ENCODE measurements at regions not wholly inside any gene's neighbourhood (a gene's known extent, or its start where the extent isn't known, plus 50 kb on each side); places are given as distances from the start of the nearest gene placed in this dataset.
A peak's percentile ranks its signal among the peaks of the same experiment; 100 is the strongest.
"Not testable (repeated sequence)": the region's sequence is repeated elsewhere in the genome, so short reads cannot be mapped to it uniquely, and the experiment has no call there.

DNA sequence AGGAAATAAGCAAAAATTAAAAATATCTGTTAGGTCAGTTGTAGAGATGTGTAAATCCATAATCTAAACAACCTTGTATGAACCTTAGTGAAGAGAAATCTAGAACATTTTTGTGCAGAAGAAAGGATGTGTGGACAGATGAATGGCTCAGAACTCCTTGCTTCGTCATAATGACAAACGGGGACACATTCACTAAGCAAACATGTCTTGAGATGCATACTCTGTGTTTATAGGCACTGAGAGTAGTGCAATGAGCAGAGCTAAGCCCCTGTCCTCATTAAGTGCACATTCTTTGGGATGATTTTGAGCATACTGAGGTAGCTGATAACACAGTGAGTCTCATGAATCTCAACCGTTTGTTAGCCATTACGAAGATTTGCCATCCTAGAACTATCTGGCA is 360.6 kb upstream of the ANKRD30A start:
- no peak for DNase-seq

DNA sequence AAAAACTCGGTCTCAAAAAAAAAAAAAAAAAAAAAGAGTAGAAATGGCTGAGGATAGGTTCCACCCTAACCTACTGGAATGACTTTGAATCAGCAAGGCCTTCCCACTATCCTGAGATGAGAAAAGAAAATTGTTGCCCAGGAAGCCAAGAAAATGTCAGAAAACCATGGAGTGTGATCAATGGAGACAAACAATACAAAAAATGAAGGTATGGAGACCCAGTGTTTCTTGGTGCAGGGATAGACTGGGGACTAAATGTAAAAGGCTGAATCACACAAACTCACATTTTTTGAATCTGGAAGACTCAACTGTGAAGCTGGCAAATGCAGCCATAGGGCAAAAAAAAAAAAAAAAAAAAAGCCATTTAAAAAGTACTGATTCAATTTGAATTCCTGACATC is 364.3 kb upstream of the ANKRD30A start:
- DNase-seq, result peak; percentile 55

DNA sequence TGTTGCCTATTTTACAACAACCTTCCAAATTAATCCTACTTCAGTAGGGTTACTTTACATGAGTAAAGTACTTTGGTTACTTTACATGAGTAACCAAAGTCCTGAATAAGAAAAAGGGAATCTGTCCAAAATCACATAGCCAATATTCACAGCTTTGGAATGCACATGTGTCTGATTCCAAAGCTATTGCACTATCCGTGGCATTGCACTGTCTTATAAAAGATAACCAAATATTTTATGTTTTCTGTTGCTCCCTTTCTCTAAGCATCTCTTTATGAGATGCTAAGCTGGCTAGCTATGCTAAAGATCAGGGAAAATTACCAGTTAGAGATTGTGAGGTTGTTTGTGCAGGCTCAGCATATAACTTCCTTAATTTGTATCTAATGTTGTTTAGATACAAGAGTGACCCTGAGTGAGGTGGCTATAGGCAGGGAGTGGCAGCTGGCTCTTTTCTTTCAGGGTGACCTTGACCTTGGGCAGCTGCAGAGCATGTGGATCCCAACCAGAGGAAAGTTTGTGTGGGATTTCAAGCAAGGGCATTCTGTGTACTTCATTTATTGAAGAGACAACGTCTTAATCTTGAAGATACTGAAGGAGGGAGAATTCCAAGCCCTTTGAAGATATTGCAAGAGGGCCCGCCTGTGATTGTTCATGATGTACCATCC is 366.1 kb upstream of the ANKRD30A start:
- DNase-seq, result peak; percentile 95

DNA sequence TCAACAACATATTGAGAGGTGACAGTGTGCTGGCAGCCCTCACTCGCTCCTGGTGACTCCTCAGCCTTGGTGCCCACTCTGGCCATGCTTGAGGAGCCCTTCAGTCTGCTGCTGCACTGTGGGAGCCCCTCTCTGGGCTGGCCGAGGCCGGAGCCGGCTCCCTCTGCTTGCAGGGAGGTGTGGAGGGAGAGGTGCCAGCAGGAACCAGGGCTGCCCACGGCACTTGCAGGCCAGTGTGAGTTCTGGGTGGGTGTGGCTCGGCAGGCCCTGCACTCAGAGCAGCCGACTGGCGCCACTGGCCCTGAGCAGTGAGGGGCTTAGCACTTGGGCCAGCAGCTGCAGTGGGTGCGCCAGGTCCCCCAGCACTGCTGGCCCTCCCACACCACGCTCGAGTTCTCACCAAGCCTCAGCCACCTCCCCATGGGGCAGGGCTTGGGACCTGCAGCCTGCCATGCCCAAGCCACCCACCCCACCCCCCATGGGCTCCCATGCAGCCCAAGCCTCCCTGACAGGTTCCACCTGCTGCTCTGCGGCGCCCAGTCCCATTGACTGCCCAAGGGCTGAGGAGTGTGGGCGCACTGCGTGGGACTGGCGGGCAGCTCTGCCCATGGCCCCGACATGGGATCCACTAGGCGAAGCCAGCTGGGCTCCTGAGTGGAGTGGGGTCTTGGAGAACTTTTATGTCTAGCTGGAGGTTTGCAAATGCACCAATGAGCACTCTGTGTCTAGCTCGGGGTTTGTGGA is 377.1 kb upstream of the ANKRD30A start:
- DNase-seq, result no peak

DNA sequence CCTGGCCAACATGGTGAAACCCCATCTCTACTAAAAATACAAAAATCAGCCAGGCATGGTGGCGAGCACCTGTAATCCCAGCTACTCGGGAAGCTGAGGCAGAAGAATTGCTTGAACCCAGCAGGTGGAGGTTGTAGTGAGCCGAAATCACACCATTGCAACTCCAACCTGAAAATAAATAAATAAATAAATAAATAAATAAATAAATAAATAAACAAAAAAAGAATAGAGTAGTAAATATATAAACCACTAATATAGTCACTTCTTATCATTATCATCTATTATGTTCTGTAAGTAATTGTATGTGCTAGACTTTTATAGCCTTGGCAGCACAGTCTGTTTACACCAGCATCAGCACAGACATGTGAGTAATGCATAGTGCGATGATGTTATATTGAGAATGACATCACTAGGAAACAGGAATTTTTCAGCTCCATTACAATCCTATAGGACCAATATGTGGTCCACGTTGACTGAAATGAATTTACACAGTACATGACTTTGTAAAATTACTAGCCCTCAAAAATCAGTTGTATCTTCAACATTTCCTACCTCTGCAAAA is 385.4 kb upstream of the ANKRD30A start:
- DNase-seq, result no peak

DNA sequence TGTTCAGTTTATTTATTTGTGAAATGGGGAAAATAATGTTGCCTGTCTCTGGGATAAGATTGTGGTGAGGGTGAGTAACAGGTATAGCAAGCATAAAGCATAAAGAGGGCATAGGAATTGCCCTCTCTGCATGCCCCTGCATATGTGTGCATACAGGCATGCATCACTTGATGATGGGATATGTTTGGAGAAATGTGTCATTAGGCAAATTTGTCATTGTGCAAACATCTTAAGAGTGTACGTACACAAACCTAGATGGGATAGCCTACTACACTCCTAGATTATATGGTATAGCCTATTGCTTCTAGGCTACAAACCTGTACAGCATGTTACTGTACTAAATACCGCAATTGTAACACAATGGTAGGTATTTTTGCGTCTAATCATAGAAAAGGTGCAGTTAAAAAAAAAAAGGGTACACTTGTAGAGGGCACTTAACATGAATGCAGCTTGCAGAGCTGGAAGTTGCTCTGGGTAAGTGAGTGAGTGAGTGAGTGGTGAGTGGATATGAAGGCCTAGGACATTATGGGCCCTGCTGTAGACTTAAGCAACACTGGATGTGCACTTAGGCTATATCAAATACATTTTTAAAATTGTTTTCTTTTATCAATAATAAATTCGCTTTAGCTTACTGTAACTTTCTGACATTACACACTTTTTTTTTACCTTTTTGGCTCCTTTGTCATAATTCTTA is 386.5 kb upstream of the ANKRD30A start:
- no peak for DNase-seq

DNA sequence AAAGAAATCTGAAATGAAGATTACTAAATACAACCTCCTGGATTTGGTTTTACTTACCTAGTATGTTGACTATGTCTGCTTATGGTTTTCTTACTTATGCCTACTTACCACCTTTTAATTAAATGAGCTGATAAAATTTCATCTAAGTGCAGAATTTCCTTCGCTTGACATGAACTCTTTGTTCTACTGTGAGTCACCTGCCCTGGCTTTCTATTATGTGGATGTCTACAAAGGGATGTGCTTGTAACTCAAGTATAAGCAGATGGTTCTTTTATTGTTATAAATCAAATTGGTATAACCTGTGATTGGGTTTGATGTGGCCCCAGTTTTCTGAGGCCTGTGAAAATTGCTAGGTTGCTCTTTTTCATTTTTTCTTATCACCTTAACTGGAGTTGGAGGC is 389.1 kb upstream of the ANKRD30A start:
- no peak for DNase-seq

DNA sequence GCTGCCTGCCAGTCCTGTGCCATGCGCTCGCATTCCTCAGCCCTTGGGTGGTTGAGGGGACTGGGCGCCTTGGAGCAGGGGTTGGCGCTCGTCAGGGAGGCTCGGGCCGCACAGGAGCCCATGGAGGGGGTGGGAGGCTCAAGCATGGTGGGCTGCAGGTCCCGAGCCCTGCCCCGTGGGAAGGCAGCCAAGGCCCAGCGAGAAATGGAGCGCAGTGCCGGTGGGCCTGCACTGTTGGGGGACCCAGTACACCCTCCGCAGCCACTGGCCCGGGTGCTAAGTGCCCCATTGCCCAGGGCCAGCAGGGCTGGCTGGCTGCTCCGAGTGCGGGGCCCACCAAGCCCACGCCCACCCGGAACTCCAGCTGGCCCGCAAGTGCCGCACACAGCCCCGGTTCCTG is 390.8 kb upstream of the ANKRD30A start:
- not testable (repeated sequence) for DNase-seq

DNA sequence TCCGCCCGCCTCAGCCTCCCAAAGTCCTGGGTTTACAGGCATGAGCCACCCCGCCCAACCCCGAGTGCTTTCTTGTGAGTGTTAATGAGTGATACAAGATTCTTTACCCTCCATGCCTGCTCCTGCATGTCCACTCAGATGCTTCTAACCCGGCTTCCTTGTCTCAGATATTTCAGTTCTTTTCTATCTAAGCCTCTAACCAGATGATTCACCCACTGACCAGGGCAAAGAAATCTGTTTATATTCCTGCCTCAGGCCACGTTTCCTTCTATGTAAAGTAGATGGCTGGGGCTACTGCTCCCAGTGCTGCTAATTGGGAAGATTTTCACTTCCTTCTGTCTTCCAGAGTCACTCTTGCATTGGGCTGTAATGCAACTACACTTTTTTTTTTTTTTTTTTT is 395.1 kb upstream of the ANKRD30A start:
- DNase-seq, result no peak

DNA sequence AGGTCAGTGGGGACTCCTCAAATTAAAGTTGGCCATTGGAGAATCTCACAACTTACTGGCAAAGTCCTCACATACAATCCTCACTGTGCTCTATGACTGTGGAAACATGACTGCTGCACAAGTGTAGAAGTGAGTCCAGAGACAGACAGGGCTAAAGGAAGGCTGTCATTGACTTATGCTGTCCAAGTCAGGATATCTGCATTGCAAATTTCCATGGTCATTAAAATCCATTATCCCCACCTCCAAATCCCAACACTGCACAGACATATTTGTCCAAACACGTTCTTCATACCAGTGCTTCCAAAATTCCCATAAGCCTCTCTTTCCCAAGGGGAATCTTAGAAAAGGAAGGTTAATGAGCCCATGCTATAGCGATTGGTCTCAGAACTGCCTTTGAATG is 396.8 kb upstream of the ANKRD30A start:
- no peak for DNase-seq

DNA sequence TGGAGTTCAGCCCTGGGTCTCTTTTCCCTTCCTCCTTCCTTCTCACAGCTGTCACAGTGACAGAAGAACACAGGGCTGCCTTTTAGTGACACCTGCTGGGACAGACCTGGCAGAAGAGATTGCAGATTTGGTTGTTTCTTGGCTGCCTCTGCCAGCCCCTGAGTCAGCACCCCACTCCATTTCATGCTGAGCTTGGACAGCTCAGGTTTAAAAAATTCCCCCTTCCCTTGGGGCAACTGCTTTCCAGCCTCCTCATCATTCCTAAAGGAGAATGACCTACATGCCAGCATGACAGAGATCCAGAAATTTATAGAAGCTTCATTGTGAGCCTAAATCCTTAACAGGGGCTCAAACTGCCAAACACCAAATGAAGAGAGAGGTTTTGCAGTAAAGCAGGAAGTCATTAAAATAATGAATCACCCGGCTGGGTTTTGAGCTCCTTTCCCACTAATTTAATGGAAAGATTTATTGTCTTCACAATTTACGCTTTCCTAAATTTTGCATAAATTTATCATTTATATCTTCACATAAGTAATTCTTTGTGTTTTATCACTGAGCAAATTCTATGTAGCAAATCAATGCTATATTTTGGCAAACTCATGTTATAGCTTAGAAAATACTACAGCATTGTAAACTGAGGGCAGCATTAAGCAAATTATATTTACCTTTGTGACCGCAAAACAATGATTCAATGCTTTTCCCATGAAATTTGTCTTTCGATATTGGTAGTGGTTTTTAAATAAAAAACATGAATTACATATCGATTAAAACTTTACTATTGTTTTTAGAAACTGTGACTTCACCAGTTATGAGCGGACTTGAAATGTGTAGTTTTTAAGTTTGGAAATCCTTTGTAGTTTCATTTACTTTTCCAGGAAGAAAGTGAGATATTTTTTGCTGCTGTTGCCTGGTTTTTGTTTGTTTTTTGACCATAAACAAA is 399.5 kb upstream of the ANKRD30A start:
- peak; percentile 96 for DNase-seq

DNA sequence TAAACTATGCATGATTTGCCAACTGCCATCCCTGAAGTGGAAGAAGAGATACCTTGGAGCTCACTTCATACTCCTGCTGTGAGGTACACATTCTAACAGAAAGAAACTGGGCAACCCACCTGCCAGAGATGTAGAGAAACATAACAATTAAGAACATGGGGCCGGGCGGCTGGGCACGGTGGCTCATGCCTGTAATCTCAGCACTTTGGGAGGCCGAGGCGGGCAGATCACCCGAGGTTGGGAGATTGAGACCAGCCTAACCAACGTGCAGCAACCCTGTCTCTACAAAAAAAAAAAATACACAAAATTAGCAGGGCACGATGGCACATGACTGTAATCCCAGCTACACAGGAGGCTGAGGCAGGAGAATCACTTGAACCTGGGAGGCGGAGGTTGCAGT is 402.6 kb upstream of the ANKRD30A start:
- DNase-seq, result no peak

DNA sequence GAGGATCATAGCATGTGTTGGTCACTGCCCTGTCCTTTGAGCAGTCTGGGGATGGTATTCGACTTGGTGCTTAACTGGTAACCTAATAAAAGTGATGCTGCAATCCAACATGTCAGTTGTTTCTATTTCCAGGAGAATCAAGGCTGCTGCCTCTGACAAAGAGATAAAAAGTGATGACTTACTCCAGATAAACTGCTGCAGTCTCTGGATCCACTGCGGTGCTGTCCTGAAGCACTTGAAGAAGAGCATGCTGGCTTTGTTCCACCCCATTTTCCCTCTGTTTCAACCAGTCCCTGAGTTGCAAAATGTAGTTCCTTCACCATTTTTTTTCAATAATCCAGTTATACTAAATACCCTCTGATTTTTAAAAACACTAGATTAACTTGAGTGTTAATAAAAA is 403.5 kb upstream of the ANKRD30A start:
- no peak for DNase-seq

DNA sequence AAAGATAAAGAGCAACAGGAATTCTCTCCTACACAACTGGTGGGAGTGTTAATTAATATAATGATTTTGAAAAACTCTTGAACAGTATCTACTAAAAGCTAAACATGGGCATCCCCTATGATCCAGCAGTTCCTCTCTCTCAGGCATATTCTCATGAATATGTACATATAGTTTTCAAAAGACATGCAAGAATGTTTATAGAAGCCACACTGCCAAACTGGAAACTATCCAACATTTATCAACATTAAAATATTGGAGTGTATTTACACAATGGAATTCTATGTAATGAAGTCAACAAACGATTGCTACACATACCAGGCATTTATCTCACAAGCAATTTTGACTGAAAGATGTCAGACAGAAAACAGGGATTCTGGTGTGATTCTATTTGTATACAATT is 404.5 kb upstream of the ANKRD30A start:
- DNase-seq, result no peak

DNA sequence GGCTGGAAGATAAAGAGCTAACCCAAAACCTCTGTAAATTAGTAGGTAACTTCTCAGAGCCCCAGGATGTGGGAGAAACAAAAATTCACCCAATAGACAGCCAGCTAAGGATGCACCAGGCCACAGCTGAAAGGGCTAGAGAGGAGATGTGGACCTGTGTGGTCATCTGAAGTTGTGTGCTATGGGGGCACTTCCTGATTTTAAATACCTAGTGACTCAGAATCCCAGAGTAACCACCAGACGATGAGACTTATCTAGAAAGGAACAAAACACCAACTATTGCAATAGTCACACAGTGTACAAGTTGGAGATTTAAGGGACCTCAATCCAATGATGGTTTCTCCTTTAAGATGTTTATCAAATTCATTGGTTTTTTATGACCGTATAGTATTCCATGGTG is 408.3 kb upstream of the ANKRD30A start:
- no peak for DNase-seq

DNA sequence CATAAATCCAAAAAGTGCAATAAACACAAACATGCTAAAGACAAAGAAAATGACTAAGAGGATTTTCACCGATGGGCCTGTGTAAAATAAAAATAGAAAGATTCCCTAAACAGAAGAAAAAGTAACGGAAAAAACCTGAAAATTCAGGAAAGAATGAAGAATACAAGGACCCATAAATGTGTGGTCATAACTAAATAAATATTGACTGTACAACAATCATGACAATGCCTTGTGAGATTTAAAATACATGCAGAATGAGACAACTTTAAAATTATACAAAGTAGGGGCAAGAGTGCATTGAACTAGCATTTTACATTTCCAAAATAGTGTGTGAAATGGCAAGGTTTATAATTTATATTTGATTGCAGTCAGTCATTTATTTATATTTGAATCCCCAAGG is 409.1 kb upstream of the ANKRD30A start:
- no peak for DNase-seq

DNA sequence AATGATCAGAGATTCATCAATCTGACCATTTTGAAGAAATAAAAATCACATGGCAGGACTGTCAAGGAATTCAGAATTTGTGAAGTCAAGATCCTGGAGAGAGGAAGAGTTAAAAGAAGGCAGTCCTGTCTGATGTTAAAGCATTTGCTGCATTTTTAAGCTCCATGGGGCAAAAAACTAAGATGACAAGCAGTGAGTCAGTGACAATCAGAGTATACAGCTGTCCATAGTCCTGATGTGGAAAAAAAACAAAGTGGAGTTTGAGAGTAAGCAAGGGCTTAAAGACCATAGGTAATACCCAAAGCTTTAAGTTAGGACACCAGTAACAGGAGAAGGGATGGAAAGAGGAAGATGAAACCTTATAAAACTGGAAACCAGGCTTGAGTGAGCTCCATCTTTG is 412.7 kb upstream of the ANKRD30A start:
- peak; percentile 36 for DNase-seq

DNA sequence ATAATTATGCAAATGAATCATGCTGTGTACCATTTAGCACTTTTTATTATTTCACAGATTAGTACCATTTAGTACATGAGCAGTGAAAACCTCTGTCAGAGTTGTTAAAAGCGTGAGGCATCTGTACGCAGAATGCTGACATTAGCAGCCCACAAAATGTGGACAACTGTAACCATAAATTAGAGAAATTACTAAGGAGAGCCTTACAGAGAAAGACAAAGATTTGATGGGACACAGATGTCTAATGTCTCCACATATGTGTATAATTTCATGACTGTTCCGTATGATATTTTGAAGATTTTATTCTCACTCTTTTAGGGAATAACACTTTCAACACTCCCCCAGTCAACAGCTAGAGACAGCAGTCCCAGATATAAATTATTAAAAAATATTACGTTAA is 414.0 kb upstream of the ANKRD30A start:
- peak; percentile 33 for DNase-seq

DNA sequence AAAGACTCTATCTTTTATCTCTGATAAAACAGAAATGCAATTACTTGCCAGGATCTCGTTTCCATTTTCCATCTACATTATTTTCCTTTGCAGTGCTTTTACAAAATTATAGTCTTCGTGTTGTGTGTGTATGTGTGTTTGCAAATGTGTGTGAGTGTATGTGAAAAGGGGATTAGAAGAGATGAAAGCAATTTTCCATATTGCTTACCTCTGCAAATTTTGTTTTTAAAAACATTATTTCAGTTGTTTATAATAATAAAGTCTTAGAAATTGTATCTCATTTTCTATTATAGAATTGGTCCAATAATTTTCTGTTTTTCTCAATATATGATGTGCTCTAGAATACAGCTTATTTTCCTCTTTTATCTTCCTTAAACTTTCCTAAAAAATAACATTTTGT is 421.3 kb upstream of the ANKRD30A start:
- DNase-seq, result no peak

DNA sequence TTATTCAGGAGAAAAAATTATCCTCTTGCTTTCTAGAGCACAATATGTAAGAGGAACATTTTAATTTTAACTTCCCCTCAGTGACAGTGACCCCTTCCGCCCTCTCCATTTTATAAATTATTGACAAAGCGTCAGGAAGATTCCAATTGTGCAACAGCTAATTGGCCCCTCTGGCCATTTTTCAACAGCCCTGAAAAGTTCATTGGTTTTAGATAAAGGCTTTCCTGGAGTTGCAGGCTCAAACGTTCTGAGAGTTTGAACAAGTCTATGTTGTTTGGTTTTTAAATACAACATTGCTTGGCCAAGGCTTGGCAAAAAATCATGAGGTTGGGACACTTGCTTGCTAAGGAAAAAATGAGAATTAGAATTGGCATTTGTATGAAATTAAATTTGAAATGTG is 422.2 kb upstream of the ANKRD30A start:
- DNase-seq, result no peak

DNA sequence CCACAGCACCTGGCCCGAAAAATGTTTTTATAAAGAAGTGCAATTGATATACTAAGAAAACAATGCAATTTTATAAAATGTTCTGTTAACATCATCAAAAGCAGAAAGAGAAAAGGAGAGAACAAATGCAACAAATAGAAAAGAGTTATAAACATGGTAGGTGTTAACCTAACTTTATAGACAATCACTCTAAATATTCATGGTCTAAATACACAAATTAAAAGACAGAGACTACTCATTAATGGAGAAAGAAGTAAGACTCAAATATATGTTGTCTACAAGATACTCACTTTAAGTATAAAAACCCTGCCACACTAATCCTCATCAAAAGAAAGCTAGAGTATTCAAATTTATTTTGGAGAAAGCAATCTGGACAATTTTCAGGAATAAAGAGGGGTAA is 425.3 kb upstream of the ANKRD30A start:
- DNase-seq, result no peak

DNA sequence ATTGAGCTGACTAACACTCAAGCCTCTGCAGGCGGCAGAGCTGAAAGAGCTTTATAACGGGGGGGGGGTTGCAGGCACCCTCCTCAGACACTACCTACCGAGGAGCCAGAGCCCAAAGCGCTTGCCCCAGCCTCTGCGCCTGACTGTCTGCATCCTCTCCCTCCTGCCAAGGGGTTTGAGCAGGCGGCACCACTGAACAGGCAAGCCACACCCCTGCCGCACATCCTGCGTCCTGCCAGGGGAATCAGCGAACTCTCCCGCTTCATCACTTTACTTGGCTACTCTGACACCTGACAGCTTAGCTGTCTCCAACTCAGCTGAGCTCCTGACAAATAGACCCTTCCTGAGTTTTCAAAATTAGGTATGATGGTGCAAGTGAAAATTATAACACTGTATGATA is 432.6 kb upstream of the ANKRD30A start:
- no peak for DNase-seq

DNA sequence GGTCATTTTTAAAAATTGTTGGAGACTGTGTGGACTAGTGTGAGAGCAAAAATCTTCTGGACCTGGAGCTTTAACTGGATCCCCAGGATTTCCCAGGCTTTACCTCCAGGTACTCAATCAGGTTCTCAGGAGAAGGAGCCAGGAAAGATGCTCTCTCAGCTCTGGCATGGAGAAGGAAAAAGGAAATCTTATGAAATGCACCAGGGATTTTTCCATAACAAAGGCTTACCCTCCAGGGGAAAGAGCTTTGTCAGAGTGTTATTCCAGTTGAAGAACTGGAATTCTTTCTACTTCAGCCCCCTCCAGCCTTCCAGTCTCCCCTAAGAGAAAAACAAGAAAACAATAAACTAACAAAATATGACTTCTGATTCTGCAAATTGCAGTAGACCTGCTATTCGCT is 436.7 kb upstream of the ANKRD30A start:
- DNase-seq, result no peak
